NT2/D1 (cell line): ENCODE measurements at regions not wholly inside any gene's neighbourhood (a gene's known extent, or its start where the extent isn't known, plus 50 kb on each side); places are given as distances from the start of the nearest gene placed in this dataset.

Experiments used
- YY1 ChIP-seq: IDR thresholded peaks from 2 replicates; pipeline ENCODE4 v1.6.1; 2011; ENCODE audit not compliant: insufficient read length, insufficient read depth
- ZNF274 ChIP-seq: IDR thresholded peaks from 2 replicates; pipeline ENCODE4 v1.6.1; 2011; ENCODE audit warnings: mild to moderate bottlenecking, low read depth, low read length

DNA sequence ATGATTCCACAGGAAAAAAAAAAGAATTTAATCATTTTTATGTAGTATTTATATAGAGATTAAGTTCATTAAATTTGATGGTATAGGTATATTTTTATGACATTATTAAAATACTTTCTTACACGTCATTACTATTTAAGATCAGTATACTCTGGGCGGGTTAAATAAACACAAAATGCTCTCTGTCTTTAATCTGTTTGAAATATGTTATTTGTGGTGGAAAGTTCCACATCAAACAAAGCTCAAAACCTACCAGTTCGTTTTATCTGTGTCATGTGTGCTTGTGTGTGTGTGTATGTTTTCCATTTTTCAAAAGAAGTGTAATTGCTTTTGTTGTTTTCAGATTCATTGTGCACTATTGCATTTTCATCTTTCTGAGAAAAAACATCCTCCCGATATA is 488.5 kb downstream of the ANKRD7 start:
- no peak for TF ChIP-seq YY1
- no peak for TF ChIP-seq ZNF274
